ENCODE measurements at regions not wholly inside any gene's neighbourhood (a gene's known extent, or its start where the extent isn't known, plus 50 kb on each side); places are given as distances from the start of the nearest gene placed in this dataset.

DNA sequence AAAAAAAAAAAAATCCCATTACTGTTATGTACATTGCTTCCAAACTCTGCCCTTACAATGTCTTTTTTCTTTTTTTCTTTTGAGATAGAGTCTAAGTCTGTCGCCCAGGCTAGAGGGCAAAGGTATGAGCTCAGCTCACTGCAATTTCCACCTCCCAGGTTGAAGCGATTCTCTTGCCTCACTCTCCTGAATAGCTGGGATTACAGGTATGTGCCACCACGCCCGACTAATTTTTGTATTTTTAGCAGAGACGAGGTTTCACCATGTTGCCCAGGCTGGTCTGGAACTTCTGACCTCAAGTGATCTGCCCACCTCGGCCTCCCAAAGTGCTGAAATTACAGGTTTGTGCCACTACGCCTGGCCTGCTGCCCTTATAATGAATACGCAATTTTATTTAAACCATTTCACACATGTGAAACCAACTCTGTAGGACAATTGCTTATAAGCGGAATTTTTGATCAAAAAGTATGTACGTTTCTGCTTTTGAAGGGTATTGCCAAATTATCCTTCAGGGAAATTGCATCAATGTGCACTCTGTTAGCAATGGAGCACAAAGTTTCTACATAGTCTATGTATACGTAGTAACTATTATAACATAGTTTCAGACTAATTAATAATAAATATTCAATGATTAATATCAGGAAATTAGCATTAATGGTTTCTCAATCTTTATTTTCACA lies 55.7 kb upstream of the ACTR3 start:
- TF ChIP-seq, protein P1, sequence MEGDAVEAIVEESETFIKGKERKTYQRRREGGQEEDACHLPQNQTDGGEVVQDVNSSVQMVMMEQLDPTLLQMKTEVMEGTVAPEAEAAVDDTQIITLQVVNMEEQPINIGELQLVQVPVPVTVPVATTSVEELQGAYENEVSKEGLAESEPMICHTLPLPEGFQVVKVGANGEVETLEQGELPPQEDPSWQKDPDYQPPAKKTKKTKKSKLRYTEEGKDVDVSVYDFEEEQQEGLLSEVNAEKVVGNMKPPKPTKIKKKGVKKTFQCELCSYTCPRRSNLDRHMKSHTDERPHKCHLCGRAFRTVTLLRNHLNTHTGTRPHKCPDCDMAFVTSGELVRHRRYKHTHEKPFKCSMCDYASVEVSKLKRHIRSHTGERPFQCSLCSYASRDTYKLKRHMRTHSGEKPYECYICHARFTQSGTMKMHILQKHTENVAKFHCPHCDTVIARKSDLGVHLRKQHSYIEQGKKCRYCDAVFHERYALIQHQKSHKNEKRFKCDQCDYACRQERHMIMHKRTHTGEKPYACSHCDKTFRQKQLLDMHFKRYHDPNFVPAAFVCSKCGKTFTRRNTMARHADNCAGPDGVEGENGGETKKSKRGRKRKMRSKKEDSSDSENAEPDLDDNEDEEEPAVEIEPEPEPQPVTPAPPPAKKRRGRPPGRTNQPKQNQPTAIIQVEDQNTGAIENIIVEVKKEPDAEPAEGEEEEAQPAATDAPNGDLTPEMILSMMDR (IDR thresholded peaks at IDR 0.05), result no peak
- TF ChIP-seq POLR2A (IDR thresholded peaks at IDR 0.05; ENCODE audit: low read depth) (no peak), POLR2AphosphoS5 (IDR thresholded peaks at IDR 0.05) (no peak), EP300 (IDR thresholded peaks at IDR 0.05) (no peak)
